Osteoblast (primary cell): ENCODE measurements at regions not wholly inside any gene's neighbourhood (a gene's known extent, or its start where the extent isn't known, plus 50 kb on each side); places are given as distances from the start of the nearest gene placed in this dataset.

Experiments used
- DNase-seq: peaks from one replicate; pipeline ENCODE4 v3.0.0; 2011; ENCODE audit warnings: low spot score, mixed read lengths; ENCODE audit not compliant: insufficient read length; ENCODE audit errors: missing footprints
- H2AFZ ChIP-seq: 2 replicates; pipeline ENCODE4 v1.6.0; 2011; ENCODE audit warnings: mild to moderate bottlenecking, low read length
- H3K27ac ChIP-seq: 2 replicates; pipeline ENCODE4 v1.5.1; 2011; ENCODE audit warnings: mild to moderate bottlenecking, low read depth, low read length, moderate library complexity
- H3K27me3 ChIP-seq: 2 replicates; pipeline ENCODE4 v1.6.0; 2012; ENCODE audit warnings: mild to moderate bottlenecking, control low read depth, inconsistent platforms, low read length, moderate library complexity; ENCODE audit not compliant: insufficient read depth
- H3K36me3 ChIP-seq: 2 replicates; pipeline ENCODE4 v1.5.1; 2011; ENCODE audit warnings: mild to moderate bottlenecking, low read length, control low read depth, moderate library complexity; ENCODE audit not compliant: insufficient read depth
- H3K4me1 ChIP-seq: 2 replicates; pipeline ENCODE4 v1.5.1; 2011; ENCODE audit warnings: mild to moderate bottlenecking, low read length, control low read depth, moderate library complexity; ENCODE audit not compliant: insufficient read depth
- H3K4me2 ChIP-seq: 2 replicates; pipeline ENCODE4 v1.6.0; 2011; ENCODE audit warnings: mild to moderate bottlenecking, low read length; ENCODE audit not compliant: insufficient read depth
- H3K4me3 ChIP-seq: fragments of 200-600 bp; sonication (generic); 3 replicates; pipeline ENCODE4 v1.5.1; 2012; ENCODE audit warnings: mild to moderate bottlenecking, low read length, inconsistent platforms; ENCODE audit not compliant: insufficient read depth
- H3K79me2 ChIP-seq: 2 replicates; pipeline ENCODE4 v1.6.0; 2012; ENCODE audit warnings: mild to moderate bottlenecking, low read length, control low read depth, inconsistent platforms; ENCODE audit not compliant: insufficient read depth
- H3K9me3 ChIP-seq: 2 replicates; pipeline ENCODE4 v1.5.1; 2011; ENCODE audit warnings: low read depth, low read length, control low read depth
- H4K20me1 ChIP-seq: 2 replicates; pipeline ENCODE4 v1.6.0; 2012; ENCODE audit warnings: mild to moderate bottlenecking, low read length, control low read depth; ENCODE audit not compliant: insufficient read depth
- TF ChIP-seq, protein P1 (sequence below): IDR thresholded peaks from 2 replicates; pipeline ENCODE4 v1.5.1; 2011; ENCODE audit warnings: mild to moderate bottlenecking, low read depth, low read length, moderate library complexity; ENCODE audit errors: extremely low read depth

DNA sequence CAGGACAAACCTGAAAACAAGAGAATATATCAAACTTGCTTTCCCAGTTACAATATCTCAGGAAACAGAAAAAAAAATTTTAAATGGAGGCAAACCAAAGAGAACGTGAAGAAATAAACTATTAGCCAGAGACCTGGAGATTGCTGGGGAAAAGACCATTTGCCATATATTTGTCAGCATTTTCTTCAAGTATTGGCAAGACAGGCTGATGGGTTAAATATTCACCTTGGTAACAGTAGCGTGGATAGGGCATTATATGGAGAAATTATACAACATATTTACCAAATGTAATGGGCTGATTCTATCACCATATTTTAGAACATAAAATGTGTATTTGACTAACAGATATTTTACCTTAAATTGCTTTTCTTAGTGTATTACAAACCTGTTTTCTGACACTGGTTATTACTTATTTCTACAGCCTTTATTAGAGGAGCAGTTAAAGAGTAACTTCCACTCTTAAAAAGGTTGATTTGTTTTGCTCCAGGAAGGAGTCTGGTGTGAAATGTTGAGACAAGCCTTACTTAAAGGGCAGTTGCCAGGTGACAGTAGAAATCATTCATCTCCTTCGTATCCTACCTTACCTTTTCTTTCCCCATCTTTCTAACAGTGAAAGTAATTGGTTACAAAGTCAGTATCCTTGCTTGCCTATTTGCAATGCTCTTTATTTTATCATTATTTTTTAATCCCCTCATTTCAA, 575.5 kb downstream of the GBA3 start:
- Histone ChIP-seq H4K20me1 (no peaks in the 10 kb centered on the region), H3K9me3 (no peaks in the 10 kb centered on the region), H2AFZ (no peak overlapping the region), H3K27ac (no peak overlapping the region), H3K4me3 (no peak overlapping the region), H3K4me2 (no peak overlapping the region), H3K36me3 (no peaks in the 10 kb centered on the region), H3K79me2 (no peaks in the 10 kb centered on the region), H3K4me1 (no peaks in the 10 kb centered on the region), H3K27me3 (no peaks in the 10 kb centered on the region)
- peak; percentile 29 for DNase-seq
- TF ChIP-seq, protein P1, sequence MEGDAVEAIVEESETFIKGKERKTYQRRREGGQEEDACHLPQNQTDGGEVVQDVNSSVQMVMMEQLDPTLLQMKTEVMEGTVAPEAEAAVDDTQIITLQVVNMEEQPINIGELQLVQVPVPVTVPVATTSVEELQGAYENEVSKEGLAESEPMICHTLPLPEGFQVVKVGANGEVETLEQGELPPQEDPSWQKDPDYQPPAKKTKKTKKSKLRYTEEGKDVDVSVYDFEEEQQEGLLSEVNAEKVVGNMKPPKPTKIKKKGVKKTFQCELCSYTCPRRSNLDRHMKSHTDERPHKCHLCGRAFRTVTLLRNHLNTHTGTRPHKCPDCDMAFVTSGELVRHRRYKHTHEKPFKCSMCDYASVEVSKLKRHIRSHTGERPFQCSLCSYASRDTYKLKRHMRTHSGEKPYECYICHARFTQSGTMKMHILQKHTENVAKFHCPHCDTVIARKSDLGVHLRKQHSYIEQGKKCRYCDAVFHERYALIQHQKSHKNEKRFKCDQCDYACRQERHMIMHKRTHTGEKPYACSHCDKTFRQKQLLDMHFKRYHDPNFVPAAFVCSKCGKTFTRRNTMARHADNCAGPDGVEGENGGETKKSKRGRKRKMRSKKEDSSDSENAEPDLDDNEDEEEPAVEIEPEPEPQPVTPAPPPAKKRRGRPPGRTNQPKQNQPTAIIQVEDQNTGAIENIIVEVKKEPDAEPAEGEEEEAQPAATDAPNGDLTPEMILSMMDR: no peak

DNA sequence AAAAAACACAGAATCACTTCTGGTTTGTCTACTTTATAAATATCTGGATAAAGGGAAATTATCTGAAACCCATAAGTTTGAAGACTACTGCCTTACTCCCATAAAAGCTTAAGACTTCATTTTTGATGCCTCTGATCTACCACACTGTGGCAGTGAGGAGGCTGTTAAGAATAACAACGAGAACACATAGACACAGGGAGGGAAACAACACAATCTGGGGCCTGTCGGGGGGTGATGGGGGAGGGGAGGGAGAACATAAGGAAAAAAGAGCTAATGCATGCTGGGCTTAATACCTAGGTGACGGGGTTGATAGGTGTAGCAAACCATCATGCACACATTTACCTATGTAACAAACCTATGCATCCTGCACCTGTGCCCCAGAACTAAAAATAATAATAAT, 573.7 kb downstream of the GBA3 start:
- no peaks in the 10 kb centered on the region for H3K36me3 ChIP-seq
- no peaks in the 10 kb centered on the region for H3K27me3 ChIP-seq
- no peak overlapping the region for H2AFZ ChIP-seq
- H3K4me2 ChIP-seq: no peak overlapping the region
- H4K20me1 ChIP-seq: no peaks in the 10 kb centered on the region
- no peaks in the 10 kb centered on the region for H3K4me1 ChIP-seq
- no peak for DNase-seq
- no peak overlapping the region for H3K4me3 ChIP-seq
- no peaks in the 10 kb centered on the region for H3K9me3 ChIP-seq
- TF ChIP-seq, protein P1: no peak
- no peak overlapping the region for H3K27ac ChIP-seq
- no peaks in the 10 kb centered on the region for H3K79me2 ChIP-seq

DNA sequence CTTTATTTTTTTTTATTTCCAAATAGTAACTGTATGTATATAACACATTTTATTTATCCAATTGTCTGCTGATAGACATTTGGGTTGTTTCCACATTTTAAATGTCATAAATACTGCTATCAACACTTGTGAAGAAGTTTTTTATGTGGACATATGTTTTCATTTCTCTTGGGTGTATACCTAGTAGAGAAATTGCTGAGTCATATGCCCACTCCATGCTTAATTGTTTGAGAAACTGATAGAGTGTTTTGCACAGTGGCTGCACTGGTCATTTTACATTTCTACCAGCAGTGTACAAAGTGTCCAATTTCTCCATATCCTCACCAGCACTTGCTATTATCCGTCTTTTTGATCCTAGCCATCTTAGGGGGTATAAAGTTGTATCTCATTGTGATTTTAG, 567.8 kb downstream of the GBA3 start:
- no peaks in the 10 kb centered on the region for H3K4me1 ChIP-seq
- H3K36me3 ChIP-seq: no peaks in the 10 kb centered on the region
- H4K20me1 ChIP-seq: no peaks in the 10 kb centered on the region
- no peaks in the 10 kb centered on the region for H3K9me3 ChIP-seq
- TF ChIP-seq, protein P1: no peak
- no peaks in the 10 kb centered on the region for H3K79me2 ChIP-seq
- no peak overlapping the region for H2AFZ ChIP-seq
- no peak for DNase-seq
- H3K27me3 ChIP-seq: no peaks in the 10 kb centered on the region
- H3K4me2 ChIP-seq: no peak overlapping the region
- H3K27ac ChIP-seq: no peak overlapping the region
- H3K4me3 ChIP-seq: no peak overlapping the region

DNA sequence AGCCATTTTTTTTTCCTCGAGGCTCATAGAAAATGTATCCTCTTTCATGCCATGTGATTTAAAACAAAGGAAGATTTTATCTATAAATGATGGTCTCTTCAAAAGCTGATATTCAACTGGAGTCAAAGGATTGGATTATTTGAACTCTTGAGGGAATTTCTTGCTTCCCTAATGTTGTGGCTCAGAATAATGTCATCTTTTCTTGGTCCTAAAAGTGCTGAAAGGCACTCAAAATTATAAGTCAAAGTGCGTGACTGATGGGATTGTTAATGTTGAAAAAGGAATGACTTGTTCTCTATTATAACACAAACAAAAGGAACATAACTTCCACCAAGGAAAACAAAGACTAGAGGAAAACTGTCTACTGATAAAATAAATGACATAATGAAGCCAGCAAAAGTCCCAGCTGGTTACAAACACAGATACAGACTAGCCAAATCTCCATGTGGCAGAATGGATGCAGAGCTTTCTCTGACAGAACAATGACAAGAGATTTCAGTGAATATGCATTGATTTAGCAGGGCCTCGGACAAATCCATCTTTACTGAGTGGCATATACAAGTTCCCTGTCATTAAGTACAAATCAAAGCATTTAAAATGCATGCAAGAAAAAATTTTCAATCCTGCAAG, 552.6 kb downstream of the GBA3 start:
- Histone ChIP-seq H3K4me2 (no peak overlapping the region), H4K20me1 (no peaks in the 10 kb centered on the region), H2AFZ (no peak overlapping the region), H3K4me1 (no peaks in the 10 kb centered on the region), H3K79me2 (no peaks in the 10 kb centered on the region), H3K27me3 (no peaks in the 10 kb centered on the region), H3K4me3 (no peak overlapping the region), H3K27ac (no peak overlapping the region), H3K9me3 (no peaks in the 10 kb centered on the region), H3K36me3 (no peaks in the 10 kb centered on the region)
- TF ChIP-seq, protein P1: no peak
- DNase-seq: no peak
